Gastroesophageal sphincter (tissue), 3 donors: ENCODE measurements at regions not wholly inside any gene's neighbourhood (a gene's known extent, or its start where the extent isn't known, plus 50 kb on each side); places are given as distances from the start of the nearest gene placed in this dataset.
"Not testable (repeated sequence)": the region's sequence is repeated elsewhere in the genome, so short reads cannot be mapped to it uniquely, and the experiment has no call there.

Experiments used
- EP300 ChIP-seq: sonication (generic); formaldehyde crosslinking; IDR thresholded peaks from one replicate; pipeline ENCODE4 v1.6.1; 2017; ENCODE audit warnings: antibody characterized with exemption, mild to moderate bottlenecking
- TF ChIP-seq, protein P1 (sequence below), 4 experiments: fragments of 200-600 bp in 2 of 4; fragments of 450-650 bp in 2 of 4; sonication (generic) in 1 of 4; IDR thresholded peaks; one replicate each; pipeline ENCODE4 v1.5.1; 2017 to 2019; ENCODE audit warnings: antibody characterized with exemption in 4 of 4, mild to moderate bottlenecking in 2 of 4, moderate library complexity in 2 of 4

DNA sequence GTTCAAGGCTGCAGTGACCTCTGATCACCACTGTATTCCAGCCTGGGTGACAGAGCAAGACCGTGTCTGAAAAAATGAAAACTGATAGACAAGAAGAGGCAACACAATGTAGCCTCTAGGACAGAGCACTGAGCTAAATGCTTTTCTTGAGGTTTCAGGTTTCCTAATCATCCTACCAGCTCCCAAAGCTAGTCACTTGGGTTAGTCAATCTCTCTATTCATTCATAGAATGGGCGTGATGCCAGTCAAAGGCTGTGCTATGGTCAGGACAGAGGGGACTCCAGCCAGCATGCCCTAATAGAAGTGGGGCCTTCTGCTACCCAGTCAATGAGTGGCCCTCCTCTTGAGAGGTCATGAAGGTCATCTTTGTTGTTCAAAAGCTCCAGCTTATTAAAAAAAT, 860.4 kb upstream of the DEFB115 start:
- TF ChIP-seq, protein P1, sequence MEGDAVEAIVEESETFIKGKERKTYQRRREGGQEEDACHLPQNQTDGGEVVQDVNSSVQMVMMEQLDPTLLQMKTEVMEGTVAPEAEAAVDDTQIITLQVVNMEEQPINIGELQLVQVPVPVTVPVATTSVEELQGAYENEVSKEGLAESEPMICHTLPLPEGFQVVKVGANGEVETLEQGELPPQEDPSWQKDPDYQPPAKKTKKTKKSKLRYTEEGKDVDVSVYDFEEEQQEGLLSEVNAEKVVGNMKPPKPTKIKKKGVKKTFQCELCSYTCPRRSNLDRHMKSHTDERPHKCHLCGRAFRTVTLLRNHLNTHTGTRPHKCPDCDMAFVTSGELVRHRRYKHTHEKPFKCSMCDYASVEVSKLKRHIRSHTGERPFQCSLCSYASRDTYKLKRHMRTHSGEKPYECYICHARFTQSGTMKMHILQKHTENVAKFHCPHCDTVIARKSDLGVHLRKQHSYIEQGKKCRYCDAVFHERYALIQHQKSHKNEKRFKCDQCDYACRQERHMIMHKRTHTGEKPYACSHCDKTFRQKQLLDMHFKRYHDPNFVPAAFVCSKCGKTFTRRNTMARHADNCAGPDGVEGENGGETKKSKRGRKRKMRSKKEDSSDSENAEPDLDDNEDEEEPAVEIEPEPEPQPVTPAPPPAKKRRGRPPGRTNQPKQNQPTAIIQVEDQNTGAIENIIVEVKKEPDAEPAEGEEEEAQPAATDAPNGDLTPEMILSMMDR (IDR thresholded peaks at IDR 0.05), result not testable (repeated sequence)
- not testable (repeated sequence) for TF ChIP-seq EP300
